ENCODE measurements at regions not wholly inside any gene's neighbourhood (a gene's known extent, or its start where the extent isn't known, plus 50 kb on each side); places are given as distances from the start of the nearest gene placed in this dataset.

DNA sequence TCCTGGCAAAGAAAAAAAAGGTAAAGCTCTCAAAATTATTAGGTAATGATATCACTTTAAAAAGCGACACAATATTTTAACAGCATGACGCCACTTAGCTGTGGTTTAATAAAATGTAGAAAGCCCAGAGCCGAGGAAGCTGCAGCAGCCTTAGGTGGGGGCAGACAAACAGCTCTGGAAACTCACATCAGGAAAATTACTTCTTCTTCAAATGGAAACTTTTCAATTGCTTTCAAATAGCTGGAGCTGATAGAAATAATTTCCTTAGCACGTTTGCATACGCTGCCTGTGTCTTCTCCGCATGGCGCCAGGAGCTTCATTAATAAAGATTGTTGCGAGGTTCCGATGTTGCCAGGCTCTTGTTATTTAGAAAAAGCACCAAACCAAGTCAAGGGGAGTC, 835.3 kb upstream of the EEF2KMT start:
- TF ChIP-seq POLR2A (IDR thresholded peaks at IDR 0.05) (no peak), EP300 (IDR thresholded peaks at IDR 0.05; ENCODE audit: low read depth) (no peak), POLR2AphosphoS5 (IDR thresholded peaks at IDR 0.05) (no peak)
- TF ChIP-seq, protein P1, sequence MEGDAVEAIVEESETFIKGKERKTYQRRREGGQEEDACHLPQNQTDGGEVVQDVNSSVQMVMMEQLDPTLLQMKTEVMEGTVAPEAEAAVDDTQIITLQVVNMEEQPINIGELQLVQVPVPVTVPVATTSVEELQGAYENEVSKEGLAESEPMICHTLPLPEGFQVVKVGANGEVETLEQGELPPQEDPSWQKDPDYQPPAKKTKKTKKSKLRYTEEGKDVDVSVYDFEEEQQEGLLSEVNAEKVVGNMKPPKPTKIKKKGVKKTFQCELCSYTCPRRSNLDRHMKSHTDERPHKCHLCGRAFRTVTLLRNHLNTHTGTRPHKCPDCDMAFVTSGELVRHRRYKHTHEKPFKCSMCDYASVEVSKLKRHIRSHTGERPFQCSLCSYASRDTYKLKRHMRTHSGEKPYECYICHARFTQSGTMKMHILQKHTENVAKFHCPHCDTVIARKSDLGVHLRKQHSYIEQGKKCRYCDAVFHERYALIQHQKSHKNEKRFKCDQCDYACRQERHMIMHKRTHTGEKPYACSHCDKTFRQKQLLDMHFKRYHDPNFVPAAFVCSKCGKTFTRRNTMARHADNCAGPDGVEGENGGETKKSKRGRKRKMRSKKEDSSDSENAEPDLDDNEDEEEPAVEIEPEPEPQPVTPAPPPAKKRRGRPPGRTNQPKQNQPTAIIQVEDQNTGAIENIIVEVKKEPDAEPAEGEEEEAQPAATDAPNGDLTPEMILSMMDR (IDR thresholded peaks at IDR 0.05), result no peak

Measured in transverse colon (tissue), 4 donors.